CD4-positive, alpha-beta T cell treated with Interleukin-4 for 1 hour (primary cell): ENCODE measurements at regions not wholly inside any gene's neighbourhood (a gene's known extent, or its start where the extent isn't known, plus 50 kb on each side); places are given as distances from the start of the nearest gene placed in this dataset.

Source experiments
- DNase-seq, 2 donors: peaks; one replicate each; pipeline ENCODE4 v3.0.0-alpha.2; 2020 to 2022

DNA sequence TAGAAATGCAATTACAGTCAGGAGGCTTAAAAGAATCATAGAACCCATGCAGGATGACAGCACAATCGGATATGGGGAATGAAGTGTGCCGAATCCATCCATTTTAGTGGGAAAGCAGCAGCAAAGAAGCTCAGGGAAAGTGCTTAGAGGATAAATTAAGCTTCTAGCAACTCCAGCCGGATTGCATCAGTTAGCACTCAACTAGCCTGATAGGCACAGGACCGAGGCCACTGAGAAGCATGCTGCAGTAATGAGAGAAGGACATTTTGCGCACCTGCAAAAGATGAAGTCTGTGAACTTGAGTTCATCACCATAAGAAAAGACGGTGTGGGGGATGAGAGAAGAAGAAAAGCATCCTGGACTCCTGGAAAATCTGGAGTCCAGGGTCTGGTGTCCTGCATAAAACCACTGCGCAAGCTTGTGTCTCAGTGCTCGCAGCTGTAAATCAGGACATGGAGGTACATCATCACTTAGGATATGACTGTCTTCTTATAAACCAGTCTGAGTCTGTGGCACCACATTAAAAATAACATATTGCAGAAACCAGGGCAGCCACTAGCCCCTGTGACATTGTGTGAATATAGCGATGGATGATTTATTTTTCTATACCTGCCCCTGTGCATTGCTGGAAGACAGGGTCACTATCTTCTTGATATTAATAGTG lies 665.5 kb upstream of the SOX11 start:
- no peak for DNase-seq

- DNase-seq: no peak
These were observed 657.1 kb upstream of the SOX11 start for GRCh38 chr2:5035057-5035488.

- DNase-seq: no peak
These were observed 655.9 kb upstream of the SOX11 start for GRCh38 chr2:5036256-5036655.

GRCh38 chr2:5039241-5039975 lies 652.8 kb upstream of the SOX11 start:
- no peak for DNase-seq

GRCh38 chr2:5040571-5040970 lies 651.6 kb upstream of the SOX11 start:
- DNase-seq: no peak

DNA sequence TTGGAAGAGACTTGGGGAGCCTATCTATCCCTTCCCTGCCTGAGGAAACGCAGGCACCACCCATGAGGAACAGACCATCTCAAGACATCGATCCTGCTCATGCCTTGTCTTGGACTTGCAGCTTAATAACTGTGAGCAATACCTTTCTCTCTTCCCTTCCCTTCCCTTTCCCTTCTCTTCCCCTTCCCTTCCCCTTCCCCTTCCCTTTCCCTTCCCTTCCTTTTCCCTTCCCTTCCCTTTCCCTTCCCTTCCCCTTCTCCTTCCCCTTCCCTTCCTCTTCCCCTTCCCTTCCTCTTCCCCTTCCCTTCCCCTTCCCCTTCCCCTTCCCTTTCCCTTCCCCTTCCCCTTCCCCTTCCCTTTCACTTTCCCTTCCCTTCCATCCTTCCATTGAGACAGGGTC lies 650.7 kb upstream of the SOX11 start:
- no peak for DNase-seq

GRCh38 chr2:5042666-5043440 lies 649.3 kb upstream of the SOX11 start:
- DNase-seq: no peak

GRCh38 chr2:5051300-5051699 lies 640.9 kb upstream of the SOX11 start:
- no peak for DNase-seq

GRCh38 chr2:5052905-5053304 lies 639.3 kb upstream of the SOX11 start:
- DNase-seq: no peak

DNA sequence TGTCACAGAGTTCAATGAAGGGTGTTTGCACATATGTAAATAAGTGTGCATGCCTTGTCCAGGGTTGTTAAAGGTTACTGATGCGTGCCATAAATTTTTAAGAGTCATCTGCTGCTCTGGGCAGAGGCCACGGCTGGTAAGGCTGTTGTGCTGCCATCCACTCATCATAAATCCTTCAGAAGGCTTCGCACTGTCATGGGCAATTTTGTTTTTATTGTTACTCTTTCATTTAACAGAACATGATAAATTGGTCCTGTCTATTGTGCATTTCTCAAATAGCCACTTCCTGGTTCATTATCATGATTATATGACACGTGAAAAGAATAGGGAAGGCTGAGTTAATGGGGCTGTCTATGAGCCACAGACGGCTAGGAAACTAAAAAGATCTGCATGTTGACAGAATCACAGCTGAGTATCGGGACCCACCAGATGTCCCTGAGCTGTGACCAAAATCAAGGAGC lies 634.3 kb upstream of the SOX11 start:
- no peak for DNase-seq

DNA sequence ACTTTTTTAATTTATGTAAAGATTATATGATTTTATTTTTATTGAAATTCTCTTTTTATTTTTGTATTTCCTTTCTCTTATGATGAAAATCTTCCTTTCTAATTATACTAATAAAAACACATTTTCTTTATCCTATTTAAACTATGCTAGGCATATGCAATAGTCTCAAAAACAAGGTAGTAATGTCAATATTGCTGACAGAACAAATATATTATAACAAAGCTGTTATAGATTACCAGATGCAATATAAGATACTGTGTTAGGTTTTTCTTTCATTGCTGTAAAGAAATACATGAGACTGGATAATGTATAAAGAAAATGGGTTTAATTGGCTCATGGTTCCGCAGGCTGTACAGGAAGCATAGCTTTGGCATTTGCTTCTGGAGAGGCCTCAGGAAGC lies 631.2 kb upstream of the SOX11 start:
- no peak for DNase-seq

GRCh38 chr2:5064687-5065086 lies 627.5 kb upstream of the SOX11 start:
- DNase-seq: no peak

GRCh38 chr2:5067816-5068215 lies 624.4 kb upstream of the SOX11 start:
- DNase-seq: no peak

DNA sequence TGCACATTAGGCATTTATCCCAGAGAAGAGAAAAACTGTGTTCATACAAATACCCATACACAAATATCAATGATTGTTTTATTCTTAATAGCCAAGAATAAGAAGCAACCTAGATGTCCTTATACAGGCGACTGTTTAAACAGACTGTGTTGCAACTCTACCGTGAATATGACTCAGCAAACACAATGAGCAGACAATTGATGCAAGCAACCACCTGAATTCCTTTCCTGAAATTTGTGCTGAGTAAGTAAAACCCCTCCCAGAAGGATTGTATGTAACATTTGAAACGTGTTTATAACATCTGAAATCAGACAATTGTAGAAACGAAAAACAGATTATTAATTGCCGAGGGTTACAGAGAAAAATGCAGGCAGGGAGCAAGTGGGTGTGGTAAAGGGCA lies 621.9 kb upstream of the SOX11 start:
- DNase-seq: no peak

- DNase-seq: no peak
These were observed 617.5 kb upstream of the SOX11 start for GRCh38 chr2:5074733-5075132.

DNA sequence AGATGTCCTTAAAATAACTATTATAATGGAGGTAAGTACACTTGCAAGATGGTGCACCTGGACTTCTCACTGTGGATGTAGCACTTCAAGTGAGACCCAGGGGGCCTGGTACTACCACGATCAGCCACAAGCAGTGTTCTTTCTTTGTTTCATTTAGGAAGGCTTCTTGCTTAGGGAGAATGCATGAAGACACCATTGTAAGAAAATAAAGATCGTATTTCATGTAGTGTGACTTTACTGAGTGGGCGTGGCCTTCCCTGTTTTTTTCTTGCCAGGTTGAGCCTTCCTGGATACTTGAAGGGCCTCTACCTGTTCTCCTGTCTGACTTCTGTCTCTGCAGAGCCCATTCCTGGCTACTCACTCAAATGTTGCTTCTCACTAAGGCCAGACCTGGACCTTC lies 615.6 kb upstream of the SOX11 start:
- no peak for DNase-seq

- DNase-seq: no peak
These were observed 614.6 kb upstream of the SOX11 start for GRCh38 chr2:5077479-5078089.

DNA sequence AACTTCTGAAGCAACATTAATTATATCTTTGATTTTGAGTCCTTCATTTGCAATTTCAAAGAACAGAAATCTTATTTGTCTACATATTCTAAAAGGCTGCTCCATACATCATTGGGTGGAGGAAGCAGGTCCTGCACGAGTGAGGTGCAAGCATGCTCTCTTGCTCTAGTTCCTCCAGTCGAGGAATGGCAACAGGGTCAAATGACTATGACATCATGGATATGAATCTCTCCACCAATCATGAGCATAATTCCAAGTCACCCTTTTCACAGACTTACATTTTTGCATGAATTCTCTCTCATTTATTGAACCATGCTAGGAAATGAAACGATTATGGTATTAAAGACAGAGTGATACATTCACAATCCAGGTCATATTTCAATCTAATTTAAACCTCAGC lies 608.8 kb upstream of the SOX11 start:
- no peak for DNase-seq

- no peak for DNase-seq
These were observed 602.8 kb upstream of the SOX11 start for GRCh38 chr2:5089409-5089808.

DNA sequence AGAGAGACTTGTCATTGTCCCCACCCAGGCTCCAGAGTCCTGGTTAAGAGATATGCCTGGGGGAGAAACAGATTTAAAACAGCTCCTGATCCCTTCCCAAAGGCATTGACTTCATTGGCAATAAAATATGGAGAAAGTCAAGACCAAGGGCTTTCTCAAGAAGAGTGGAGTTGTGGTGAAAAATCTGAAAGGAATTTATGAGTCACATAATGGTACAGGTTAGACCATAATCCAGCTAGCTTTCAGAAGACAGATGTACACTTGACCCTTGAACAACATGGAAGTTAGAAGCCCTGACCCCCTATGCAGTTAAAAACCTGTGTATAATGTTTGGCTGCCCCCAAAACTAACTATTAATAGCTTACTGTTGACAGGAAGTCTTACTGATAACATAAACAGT lies 599.1 kb upstream of the SOX11 start:
- DNase-seq: no peak

- DNase-seq: no peak
These were observed 598.7 kb upstream of the SOX11 start for GRCh38 chr2:5093518-5093917.

DNA sequence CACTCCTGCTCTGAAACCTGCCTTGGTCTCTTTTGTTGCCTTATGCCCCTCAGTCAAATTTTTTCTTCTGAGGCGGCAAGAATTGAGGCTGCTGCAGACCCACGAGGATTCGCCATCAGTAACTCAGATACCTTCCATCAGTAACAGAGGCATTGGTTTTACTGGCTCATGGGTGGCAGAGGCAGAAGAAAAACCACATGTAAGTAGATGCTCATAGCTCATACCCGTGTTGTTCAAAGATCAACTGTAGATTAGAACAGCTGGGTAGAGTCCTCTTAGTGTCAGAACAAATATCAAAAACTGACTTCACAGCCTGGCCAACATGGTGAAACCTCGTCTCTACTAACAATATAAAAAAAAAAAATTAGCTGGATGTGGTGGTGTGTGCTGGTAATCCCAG lies 598.0 kb upstream of the SOX11 start:
- no peak for DNase-seq

- no peak for DNase-seq
These were observed 593.9 kb upstream of the SOX11 start for GRCh38 chr2:5098286-5098685.

DNA sequence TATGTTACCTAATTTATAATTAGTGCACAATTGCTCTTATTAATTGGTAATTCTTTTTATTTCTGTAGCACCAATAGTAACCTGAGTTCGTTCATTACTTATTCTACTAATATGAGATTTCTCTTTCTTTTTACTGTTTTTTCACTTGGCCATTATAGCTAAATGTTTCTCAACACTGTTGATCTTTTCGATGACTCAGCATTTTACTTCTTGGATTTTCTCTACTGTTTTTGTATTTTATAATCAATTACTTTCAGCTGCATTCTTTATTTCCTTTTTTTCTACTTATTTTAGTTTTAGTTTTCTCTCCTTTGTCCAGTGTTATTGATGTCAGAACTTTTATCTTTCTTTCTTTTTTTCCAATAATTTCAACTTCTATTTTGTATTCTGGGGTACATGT lies 589.4 kb upstream of the SOX11 start:
- DNase-seq: no peak
